ENCODE measurements at regions not wholly inside any gene's neighbourhood (a gene's known extent, or its start where the extent isn't known, plus 50 kb on each side); places are given as distances from the start of the nearest gene placed in this dataset.

DNA sequence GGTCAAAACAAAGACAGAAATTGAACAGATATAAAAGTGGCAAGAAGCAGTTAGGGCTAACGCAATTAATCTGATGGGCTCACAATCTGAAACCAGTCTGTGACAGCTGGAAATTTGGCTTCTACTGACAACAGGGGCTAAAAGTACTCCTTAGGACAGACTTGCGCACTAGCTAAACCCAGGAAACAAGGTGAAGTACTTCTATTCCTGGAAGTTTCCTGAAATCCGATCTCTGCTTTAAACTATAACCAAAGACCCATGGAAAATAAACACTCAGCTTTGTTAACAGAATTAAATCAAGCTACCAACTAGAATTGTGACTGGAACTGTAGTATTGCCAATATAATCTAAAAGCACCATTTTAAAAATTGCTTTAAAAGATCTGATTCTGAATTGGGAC is 520.2 kb upstream of the ZWINT start:
- TF ChIP-seq, protein P1, sequence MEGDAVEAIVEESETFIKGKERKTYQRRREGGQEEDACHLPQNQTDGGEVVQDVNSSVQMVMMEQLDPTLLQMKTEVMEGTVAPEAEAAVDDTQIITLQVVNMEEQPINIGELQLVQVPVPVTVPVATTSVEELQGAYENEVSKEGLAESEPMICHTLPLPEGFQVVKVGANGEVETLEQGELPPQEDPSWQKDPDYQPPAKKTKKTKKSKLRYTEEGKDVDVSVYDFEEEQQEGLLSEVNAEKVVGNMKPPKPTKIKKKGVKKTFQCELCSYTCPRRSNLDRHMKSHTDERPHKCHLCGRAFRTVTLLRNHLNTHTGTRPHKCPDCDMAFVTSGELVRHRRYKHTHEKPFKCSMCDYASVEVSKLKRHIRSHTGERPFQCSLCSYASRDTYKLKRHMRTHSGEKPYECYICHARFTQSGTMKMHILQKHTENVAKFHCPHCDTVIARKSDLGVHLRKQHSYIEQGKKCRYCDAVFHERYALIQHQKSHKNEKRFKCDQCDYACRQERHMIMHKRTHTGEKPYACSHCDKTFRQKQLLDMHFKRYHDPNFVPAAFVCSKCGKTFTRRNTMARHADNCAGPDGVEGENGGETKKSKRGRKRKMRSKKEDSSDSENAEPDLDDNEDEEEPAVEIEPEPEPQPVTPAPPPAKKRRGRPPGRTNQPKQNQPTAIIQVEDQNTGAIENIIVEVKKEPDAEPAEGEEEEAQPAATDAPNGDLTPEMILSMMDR (IDR thresholded peaks at IDR 0.05): no peak
- Histone ChIP-seq H3K27ac (no peak overlapping the region), H3K9me3 (no peaks in the 10 kb centered on the region), H3K36me3 (no peaks in the 10 kb centered on the region), H3K4me3 (no peak overlapping the region), H3K9ac (ENCODE audit: low read depth in 2 of 2, low read length in 2 of 2) (no peak overlapping the region), H3K27me3 (no peaks in the 10 kb centered on the region), H3K4me1 (no peaks in the 10 kb centered on the region)
- intact Hi-C loops (cut with DNase I): no loop called here
- DNase-seq: no peak

GRCh38 chr10:56880606-56881005 is 519.5 kb upstream of the ZWINT start:
- intact Hi-C loops (cut with DNase I): no loop called here
- Histone ChIP-seq H3K27ac (no peak overlapping the region), H3K27me3 (no peaks in the 10 kb centered on the region), H3K36me3 (no peaks in the 10 kb centered on the region), H3K9ac (ENCODE audit: low read depth in 2 of 2, low read length in 2 of 2) (no peak overlapping the region), H3K4me3 (no peak overlapping the region), H3K4me1 (no peaks in the 10 kb centered on the region), H3K9me3 (no peaks in the 10 kb centered on the region)
- DNase-seq: no peak
- TF ChIP-seq, protein P1 (IDR thresholded peaks at IDR 0.05): no peak

DNA sequence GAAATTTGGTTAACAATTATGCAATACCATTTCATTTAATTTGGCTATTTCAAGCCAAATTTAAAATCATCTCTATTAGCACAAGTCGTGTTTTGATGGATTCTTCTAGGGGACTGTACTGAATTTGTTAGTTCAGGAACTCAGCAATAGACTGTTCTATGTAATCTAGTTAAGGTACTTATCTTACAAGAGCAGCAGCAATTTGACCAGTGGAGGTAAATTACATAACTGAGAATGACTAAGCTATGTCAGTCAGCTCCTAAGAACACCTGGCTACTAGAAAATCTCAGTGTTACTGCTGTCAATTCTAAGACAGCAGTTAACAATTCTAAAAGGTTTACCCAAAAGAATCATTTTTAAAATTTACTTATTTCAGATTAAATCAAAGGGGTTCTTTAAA is 513.9 kb upstream of the ZWINT start:
- H3K27ac ChIP-seq: no peak overlapping the region
- no peaks in the 10 kb centered on the region for H3K9me3 ChIP-seq
- no peak overlapping the region for H3K9ac ChIP-seq (ENCODE audit: low read depth in 2 of 2, low read length in 2 of 2)
- intact Hi-C loops (cut with DNase I): no loop called here
- no peaks in the 10 kb centered on the region for H3K4me1 ChIP-seq
- H3K4me3 ChIP-seq: no peak overlapping the region
- no peaks in the 10 kb centered on the region for H3K36me3 ChIP-seq
- no peaks in the 10 kb centered on the region for H3K27me3 ChIP-seq
- no peak for DNase-seq
- TF ChIP-seq, protein P1 (IDR thresholded peaks at IDR 0.05): no peak

DNA sequence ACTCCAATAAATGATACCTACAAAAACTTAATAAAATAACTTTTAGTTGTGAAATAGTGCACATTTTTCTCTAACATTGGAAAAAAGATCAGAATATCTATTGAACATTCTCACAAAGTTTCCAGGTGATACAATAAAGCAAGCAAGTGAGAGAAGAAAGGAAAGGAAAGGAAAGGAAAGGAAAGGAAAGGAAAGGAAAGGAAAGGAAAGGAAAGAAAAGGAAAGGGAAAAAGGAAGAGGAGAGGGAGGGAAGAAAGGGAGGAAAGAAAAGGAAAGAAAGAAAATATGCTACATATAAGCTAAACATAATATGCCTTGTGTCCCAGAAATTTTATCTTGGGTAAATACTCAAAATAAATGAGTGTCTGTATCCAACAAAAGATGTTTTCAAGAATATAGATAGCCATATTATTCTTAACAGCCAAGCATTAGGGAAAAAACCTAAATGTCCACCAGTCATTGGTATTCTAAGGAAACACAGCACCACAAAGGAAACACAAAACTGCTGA is 510.2 kb upstream of the ZWINT start:
- no peak overlapping the region for H3K27ac ChIP-seq
- no peak overlapping the region for H3K9ac ChIP-seq (ENCODE audit: low read depth in 2 of 2, low read length in 2 of 2)
- no peaks in the 10 kb centered on the region for H3K36me3 ChIP-seq
- H3K4me3 ChIP-seq: no peak overlapping the region
- DNase-seq: no peak
- no peaks in the 10 kb centered on the region for H3K9me3 ChIP-seq
- TF ChIP-seq, protein P1 (IDR thresholded peaks at IDR 0.05): no peak
- intact Hi-C loops (cut with DNase I): no loop called here
- no peaks in the 10 kb centered on the region for H3K27me3 ChIP-seq
- no peaks in the 10 kb centered on the region for H3K4me1 ChIP-seq

GRCh38 chr10:56867236-56867635 is 506.2 kb upstream of the ZWINT start:
- Histone ChIP-seq H3K9ac (ENCODE audit: low read depth in 2 of 2, low read length in 2 of 2) (no peak overlapping the region), H3K36me3 (no peaks in the 10 kb centered on the region), H3K4me3 (no peak overlapping the region), H3K4me1 (no peaks in the 10 kb centered on the region), H3K27ac (no peak overlapping the region), H3K27me3 (no peaks in the 10 kb centered on the region), H3K9me3 (no peaks in the 10 kb centered on the region)
- TF ChIP-seq, protein P1 (IDR thresholded peaks at IDR 0.05): no peak
- intact Hi-C loops (cut with DNase I): no loop called here
- no peak for DNase-seq

DNA sequence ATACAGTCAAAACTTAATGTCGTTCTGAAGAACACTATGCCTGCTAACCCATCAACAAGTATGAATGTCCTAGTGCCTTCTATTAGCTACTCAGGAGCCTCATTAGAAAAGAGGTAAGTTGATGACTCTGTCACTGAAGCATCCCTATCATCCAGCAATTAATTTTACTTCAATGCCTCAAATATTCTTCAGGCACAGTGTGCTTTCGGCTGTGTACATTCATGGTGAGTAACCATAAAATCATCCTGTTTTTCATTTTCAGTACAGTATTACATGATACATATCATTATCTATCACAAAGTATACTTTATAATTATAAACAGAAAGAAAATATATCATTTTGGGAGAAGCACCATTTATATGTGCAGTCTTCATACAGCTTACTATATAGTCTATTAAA is 495.5 kb upstream of the ZWINT start:
- TF ChIP-seq, protein P1 (IDR thresholded peaks at IDR 0.05): no peak
- no peaks in the 10 kb centered on the region for H3K9me3 ChIP-seq
- H3K9ac ChIP-seq (ENCODE audit: low read depth in 2 of 2, low read length in 2 of 2): no peak overlapping the region
- no peak overlapping the region for H3K27ac ChIP-seq
- no peaks in the 10 kb centered on the region for H3K36me3 ChIP-seq
- no peaks in the 10 kb centered on the region for H3K4me1 ChIP-seq
- no peak for DNase-seq
- intact Hi-C loops (cut with DNase I): no loop called here
- H3K4me3 ChIP-seq: no peak overlapping the region
- H3K27me3 ChIP-seq: no peaks in the 10 kb centered on the region
